NCI-H510A (cell line): ENCODE measurements at regions not wholly inside any gene's neighbourhood (a gene's known extent, or its start where the extent isn't known, plus 50 kb on each side); places are given as distances from the start of the nearest gene placed in this dataset.
"Not testable (repeated sequence)": the region's sequence is repeated elsewhere in the genome, so short reads cannot be mapped to it uniquely, and the experiment has no call there.

Source experiments
- DNase-seq: peaks from one replicate; lab custom pipeline; 2025; lab: John Stamatoyannopoulos, UW

GRCh38 chr10:30763918-30764317 is 134.4 kb upstream of the LYZL2 start:
- no peak for DNase-seq

GRCh38 chr10:30762620-30763019 is 133.1 kb upstream of the LYZL2 start:
- DNase-seq = no peak

- no peak for DNase-seq
Observed at GRCh38 chr10:30759423-30759822, 129.9 kb upstream of the LYZL2 start.

- no peak for DNase-seq
Observed at GRCh38 chr10:30758338-30758737, 128.8 kb upstream of the LYZL2 start.

- no peak for DNase-seq
Observed at GRCh38 chr10:30756896-30757295, 127.3 kb upstream of the LYZL2 start.

GRCh38 chr10:30756151-30756550 is 126.6 kb upstream of the LYZL2 start:
- DNase-seq = no peak

DNA sequence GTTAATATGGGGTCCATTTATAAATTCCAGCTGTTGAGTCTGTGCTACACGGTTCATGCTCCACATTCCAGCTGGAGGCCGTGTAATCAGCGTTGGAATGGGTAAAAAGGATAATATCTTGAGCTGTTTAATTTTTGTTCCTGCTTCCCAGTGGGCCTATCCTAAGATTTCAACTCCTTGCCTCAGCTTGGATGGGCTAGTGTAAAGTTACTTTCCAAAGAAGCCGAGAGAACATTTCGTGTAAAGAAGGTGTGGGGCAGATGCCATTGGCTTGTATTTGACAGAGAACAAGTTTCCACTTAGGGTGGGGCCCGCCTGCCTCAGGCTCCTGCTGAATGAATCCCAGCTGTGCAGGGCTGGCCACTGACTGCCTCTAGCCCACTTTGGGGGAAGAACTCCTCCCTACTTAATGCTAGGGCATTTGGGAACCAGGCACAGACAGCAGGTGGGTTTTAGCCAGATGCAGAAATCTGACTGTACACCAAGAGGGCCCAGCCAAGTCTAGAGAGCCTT is 125.9 kb upstream of the LYZL2 start:
- DNase-seq = no peak

DNA sequence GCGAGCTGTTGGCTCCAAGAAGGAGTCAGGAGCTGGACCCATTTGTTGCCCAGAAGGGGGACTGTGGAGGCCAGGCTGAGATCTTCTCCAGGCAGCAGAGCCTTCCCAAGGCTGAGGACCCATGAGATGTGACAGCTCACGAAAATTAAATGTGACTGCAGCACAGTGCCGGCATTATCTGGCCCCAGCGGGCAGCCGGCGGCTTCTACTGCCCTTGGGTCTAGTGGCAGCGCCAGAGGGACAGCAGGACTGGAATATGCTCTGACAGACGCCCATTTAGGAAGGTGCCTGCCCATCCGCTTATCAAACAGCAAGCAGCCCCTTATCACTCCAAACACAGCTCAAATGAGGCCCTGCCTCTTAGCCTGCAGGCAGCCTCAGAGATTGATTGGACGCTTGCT is 122.9 kb upstream of the LYZL2 start:
- DNase-seq = no peak

GRCh38 chr10:30751678-30752331 is 122.3 kb upstream of the LYZL2 start:
- DNase-seq = peak; percentile 5

DNA sequence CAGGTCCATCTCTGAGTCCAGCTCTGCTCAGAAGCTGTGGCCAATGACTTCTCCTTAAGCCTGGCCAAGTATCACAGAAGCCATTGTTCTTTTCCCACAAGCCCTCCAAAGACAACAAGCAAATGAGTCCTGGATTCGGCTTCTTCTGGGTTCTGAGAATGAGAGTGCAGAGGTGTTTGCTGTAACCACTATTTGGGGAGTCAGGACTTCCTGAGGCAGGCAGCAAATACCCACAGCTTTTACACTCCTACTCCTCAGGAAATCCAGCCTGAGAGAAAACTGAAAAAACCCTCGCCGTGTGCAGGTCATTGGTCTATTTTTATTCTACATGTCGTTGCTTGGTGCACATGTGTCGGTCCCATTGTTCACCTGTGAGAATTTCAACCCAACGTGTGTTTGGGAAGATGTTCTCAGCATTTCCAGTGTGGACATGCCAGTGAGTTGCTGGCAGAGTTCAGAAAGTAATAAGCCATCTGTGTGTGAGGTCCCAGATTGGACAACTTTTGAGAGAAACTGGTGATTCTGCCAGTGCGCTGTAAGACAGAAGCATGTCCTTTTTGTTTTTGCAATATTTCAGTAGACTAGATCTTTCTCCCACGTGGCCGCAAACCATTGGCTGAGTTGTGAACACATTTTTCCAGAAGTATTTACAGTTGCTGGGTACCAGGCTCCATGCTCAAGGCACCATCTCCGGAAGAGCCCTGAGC is 121.6 kb upstream of the LYZL2 start:
- no peak for DNase-seq

DNA sequence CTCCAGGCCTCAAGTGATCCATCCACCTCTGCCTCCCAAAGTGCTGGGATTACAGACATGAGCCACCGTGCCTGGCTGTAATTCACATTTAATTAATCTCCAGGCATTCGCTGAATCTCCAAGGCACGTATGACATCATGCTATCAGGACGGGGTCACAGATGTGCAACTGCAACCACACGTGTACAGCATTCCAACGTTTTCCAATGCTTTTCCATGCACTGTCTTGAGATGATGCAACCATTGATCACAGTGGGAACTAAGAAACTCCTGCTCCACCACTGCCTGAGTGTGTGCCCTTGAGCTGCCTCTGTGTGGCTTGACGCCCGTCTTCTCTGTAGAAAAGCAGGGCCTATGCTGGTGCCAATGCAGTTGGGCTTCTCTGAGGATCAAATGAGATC is 119.8 kb upstream of the LYZL2 start:
- no peak for DNase-seq

DNA sequence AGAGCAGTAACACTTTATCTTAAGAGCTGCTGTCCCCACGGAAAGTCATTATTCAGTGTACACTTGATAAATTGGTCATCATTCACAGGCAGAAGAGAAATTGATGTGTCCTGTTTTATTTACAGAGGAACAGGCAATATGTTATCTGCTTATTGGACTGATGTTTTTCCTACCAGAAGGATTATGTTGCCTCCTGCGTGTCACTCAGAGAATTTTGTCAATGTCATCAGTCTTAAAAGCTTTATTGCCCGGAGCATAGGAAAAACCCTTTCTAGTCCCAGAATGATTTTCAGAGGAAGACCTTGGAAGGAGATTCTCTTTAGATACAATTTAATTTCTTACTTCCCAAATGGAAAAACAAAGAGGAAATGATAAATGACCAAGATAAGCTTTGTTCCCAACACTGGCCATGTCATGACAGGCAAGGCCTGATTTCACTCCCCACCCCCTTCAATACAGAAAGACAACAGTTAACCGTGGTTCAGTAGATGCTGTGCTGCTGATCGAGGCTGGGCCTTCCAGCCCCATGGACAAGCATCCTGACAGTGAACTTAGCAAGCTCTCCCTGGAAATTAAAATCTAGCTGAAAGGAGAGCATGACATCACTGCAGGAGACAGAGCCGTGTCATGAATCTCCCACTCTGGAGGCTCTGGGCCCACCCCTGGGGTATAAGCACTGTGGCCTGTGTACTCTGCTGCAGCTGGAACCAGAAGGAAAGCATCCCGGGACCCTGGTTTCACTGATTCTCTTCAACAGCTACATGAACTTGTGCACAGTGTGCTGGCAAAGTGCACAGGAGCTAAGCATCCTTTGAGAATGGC is 118.8 kb upstream of the LYZL2 start:
- DNase-seq = no peak

- DNase-seq = no peak
Observed at GRCh38 chr10:30747633-30748032, 118.1 kb upstream of the LYZL2 start.

DNA sequence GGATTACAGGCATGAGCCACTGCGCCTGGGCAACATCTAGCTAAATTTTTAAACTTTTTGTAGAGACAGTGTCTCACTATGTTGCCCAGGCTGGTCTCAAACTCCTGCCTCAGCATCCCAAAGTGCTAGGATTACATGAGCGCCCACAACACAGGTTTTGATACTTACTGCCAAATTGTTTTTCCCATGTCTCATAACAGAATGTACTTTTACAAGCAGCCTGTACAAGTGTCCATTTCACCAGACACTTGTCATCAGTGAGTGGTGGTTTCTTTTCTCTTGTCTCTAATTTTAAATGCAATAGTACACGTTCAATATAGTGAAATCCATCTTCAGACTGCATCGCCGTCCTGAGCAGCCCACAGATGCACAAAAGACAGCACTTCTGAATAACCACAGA is 116.4 kb upstream of the LYZL2 start:
- no peak for DNase-seq

- DNase-seq = no peak
Observed at GRCh38 chr10:30744106-30744505, 114.6 kb upstream of the LYZL2 start.

GRCh38 chr10:30743586-30743985 is 114.0 kb upstream of the LYZL2 start:
- DNase-seq = no peak

GRCh38 chr10:30742471-30742870 is 112.9 kb upstream of the LYZL2 start:
- no peak for DNase-seq

- not testable (repeated sequence) for DNase-seq
Observed at GRCh38 chr10:30740774-30741173, 111.2 kb upstream of the LYZL2 start.

- no peak for DNase-seq
Observed at GRCh38 chr10:30738416-30738815, 108.9 kb upstream of the LYZL2 start.

- DNase-seq = no peak
Observed at GRCh38 chr10:30737931-30738391, 108.4 kb upstream of the LYZL2 start.

DNA sequence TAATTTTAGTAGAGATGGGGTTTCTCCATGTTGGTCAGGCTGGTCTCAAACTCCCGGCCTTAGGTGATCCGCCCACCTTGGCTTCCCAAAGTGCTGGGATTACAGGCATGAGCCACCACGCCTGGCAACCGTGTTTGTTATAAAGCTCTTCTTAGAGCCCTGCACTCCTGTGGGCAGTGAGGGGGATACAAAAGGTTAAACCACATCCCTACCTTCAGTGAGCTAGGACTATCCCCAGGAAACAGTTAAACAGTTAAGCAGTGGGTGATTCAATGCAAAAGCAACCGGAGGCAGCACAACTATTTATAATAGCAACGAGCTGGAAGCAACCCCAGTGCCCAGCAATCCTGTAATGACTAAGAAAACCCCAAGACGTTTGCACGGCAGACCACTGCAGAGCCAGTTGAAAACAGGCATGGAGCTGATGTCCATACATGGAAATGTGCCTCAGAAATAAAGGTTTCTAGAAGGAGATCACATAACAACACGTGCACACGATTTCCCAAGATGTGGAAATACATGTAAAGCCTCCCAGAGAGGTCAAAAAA is 107.2 kb upstream of the LYZL2 start:
- no peak for DNase-seq

- DNase-seq = no peak
Observed at GRCh38 chr10:30734901-30735300, 105.3 kb upstream of the LYZL2 start.
